HG03045 (cell line): ENCODE measurements at regions not wholly inside any gene's neighbourhood (a gene's known extent, or its start where the extent isn't known, plus 50 kb on each side); places are given as distances from the start of the nearest gene placed in this dataset.

Experiments
- ATAC-seq: cut with Tn5 transposase; IDR thresholded peaks from one replicate; pipeline ENCODE4 v1.9.1; 2021; ENCODE audit warnings: mild to moderate bottlenecking, moderate library complexity; ENCODE audit not compliant: unreplicated experiment

GRCh38 chr17:73947966-73948355 lies 255.5 kb upstream of the RPL38 start:
- ATAC-seq: no peak

GRCh38 chr17:73949903-73950592 lies 253.4 kb upstream of the RPL38 start:
- ATAC-seq: no peak

DNA sequence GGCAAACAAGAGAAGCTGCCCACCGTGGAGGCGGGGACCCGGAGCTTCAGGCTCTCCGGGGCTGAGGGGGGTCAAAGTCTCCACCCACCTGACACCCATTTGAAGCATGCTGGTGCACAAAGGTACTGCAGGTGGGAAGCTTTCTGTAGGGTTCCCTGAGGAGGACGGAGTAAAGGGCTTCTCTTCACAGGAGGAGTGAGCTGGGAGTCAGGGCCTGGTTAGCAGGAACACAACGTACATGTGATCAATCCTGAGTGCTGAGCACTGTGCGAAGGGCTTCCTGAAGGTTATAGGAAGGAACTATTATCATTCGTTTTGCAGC lies 252.9 kb upstream of the RPL38 start:
- no peak for ATAC-seq

DNA sequence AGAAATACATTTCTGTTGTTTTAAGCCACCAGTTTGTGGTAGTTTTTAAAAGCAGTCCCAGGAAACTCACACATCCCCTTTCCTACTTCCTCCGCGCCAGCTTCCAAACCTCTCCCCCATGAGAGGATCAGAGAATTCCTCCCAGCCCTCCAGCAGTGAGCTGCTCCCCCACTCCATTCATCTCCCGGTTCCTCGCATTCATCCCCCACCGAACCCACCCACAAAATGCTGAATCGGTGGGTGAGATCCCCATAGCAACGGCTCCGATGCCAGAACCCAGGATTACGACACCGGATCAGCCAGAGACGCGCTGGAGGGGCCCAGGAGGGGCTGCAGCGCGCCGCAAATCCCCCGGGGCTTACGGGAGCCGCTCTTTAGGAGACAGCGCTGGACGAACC lies 251.4 kb upstream of the RPL38 start:
- no peak for ATAC-seq

GRCh38 chr17:73952480-73953205 lies 250.8 kb upstream of the RPL38 start:
- ATAC-seq: no peak

DNA sequence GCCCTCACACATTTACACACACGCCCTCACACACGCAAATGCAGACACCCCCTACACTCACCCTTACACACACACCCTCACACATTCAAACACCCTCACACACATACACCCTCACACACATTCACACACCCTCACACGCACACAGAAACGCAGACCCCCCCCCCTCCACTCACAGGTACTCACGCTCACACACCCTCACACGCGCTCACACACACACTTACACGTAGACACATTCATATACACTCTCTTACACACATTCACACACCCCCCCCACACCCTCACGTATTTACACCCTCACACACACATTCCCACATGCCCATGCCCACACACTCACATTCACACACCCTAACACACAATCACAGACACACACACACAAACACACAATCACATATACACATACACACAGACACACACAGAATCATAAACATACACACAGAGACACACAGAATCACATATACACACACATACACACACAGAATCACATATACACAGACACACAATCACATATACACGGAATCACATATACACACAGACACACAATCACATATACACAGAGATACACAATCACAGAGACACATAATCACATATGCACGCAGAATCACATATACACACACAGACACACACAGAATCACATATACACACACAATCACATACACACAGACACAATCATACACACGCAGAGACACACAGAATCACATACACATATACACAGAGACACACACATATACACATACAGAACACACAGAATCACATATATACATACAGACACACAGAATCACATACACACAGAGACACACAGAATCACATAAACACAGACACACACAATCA lies 250.1 kb upstream of the RPL38 start:
- no peak for ATAC-seq

DNA sequence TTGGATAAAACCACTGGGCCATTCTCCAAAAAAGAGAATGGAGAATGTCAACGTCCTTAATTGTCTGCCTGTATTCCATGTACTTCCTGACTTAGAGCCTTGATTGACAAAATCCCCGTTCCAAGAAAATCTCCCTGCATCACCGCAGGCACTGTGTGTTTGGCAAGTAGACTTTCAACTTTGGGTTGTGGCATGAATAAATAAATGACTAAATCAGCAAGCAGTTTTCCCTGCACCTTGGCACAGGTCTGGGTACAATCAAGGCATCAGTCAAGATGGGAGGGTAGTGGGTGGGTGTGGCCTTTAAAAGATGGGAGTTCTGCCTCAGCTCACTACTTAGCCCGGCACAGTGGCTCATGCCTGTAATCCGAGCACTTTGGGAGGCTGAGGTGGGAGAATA lies 248.5 kb upstream of the RPL38 start:
- no peak for ATAC-seq

DNA sequence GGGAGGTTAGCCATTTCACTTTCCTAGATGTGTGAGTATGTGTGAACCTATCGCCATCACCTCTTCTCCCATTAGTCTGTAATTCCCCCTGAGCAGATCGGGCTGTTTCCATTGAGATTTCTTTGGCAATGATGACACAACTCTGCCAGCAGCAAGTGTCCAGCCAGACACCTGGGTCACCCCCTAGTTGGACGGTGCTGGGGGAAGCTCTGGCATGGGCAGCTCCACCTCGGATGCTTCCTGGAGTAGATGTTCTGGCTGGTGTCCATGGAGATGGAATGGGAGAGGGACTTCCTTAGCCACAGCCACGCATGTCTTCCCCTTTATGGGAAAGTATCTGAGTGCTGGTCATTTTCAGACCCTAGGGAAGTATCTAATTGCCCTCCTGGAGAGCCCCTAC lies 247.9 kb upstream of the RPL38 start:
- ATAC-seq: no peak

DNA sequence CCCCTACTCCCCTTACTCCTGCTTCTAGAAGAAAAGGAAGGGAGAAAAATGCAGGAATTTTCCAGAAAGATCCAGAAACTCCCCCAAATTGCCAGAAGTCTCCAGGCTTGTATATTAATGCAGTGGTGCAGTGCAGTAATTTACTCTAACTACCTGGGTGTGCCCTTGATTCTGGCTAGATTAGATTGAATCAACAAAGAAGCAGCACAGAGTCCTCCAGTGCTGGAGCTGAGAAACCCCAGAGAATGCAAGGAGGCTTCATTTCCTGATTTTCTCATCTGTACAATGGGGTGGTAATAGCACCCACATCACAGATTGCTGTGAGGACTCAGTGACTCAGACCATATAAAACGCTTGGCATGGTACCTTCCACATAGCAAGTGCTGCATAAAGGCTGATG lies 247.3 kb upstream of the RPL38 start:
- ATAC-seq: no peak

- ATAC-seq: no peak
Observed at GRCh38 chr17:73956595-73957465, 246.6 kb upstream of the RPL38 start.

DNA sequence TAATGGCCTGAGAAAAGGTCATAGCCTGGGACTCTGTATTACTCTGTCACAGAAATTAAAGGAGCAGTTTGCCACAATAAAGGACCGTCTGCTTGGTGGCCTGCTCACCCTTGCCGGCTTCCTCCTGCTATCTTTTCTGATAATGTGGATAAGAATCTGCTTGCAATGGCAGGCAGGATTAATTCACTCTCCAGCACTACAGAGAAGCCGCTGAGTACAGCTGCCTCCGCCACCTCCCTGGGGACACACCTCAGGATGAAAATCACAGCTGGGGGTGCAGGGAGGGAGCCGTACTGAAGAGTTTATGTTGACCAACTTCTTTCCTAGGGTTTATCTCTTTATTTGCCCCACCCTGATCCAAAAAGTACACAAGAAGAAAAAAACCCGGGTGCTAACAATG lies 245.9 kb upstream of the RPL38 start:
- ATAC-seq: no peak

DNA sequence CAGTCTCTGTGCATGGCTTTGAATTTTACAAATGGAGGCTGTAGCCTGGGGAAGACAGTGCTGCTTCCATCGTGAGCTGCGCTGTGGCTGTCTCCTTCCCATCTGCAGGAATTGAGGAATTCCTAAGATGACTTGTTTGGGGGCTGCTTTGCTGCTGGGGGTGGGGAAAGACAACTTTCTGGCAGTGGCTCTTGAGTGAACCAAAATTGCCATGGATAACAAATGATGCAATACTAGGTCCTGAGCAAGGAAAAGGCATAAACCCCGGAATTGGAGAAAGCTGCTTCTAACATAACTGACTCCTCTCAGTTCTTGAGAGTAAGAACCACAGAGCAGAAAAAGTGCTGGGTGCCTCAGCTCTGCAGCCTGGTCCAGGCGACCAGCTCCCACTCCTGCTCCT lies 245.0 kb upstream of the RPL38 start:
- ATAC-seq: no peak

DNA sequence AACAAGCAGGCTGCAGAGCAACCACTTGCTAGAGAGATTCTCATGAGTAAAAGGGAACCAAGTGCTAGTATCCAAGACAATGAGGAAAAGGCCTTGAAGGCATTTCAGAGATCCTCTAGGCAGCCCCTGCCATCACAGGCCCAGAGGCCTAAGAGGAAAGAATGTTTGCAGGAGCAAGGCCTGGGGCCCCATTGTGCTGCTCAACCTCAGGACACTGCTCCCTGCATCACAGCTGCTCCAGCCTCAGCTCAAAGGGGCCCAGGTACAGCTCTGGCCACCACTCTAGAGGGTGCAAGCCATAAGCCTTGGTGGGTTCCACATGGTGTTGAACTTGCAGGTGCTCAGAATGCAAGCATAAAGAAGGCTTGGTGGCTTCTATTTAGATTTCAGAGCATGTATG lies 243.0 kb upstream of the RPL38 start:
- ATAC-seq: no peak

- no peak for ATAC-seq
Observed at GRCh38 chr17:73962308-73962707, 241.2 kb upstream of the RPL38 start.

- ATAC-seq: no peak
Observed at GRCh38 chr17:73968680-73969079, 234.8 kb upstream of the RPL38 start.

DNA sequence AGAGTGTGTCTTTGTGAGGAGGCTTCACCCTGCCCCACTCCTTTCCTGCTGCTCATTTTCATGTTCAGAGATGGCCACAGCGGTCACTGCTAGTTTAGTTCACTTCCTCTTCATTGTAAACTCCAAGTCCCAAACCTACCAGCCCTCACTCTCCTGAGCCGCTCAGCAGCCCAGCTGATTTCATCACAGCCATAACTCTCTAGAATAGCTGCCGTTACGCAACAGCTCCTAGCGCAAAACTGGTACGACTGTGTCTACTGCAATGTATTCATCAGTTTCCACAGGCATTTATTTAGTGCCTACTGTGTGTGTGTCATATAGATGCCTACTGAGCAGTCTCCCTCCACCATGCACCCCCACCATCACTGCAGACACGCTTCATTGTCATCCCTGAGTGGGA lies 233.5 kb upstream of the RPL38 start:
- no peak for ATAC-seq

GRCh38 chr17:73971127-73971526 lies 232.4 kb upstream of the RPL38 start:
- ATAC-seq: no peak

DNA sequence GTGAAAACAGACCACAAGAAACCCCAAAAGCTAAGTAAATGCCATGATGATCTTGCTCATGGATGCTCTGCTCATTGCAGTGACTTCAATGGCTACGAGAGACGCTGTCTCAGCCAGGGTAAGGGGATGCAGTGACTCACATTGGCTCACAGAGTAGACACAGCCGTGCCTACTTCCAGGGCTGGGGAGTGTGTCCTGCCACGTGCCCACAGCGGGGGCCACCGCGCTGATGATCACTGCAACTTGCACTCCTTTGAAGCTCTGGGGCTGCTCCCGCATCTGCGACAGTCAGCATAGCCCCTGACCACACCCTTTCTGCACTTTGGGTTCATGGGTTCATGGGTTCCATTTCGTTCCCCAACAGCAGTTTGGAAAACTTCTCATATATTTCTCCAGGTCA lies 231.4 kb upstream of the RPL38 start:
- no peak for ATAC-seq

DNA sequence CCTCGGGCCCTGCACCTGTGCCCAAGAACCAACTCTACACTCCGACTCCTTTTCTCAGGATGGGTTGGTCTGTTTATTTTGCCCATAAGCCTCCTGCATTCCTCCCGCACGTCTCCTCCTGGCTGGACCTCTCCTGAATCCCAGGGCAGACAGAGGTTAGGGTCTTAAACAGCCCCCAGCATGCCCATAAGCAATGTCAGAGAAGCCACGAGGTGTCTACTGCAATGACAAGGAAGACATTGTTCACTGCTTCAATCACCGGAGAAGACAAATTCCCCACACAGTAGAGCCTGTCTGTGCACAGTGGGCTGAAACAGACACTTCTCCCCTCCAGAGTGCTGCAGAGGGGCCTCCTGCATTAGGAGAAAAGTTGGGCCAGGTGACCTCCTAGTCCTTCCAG lies 230.6 kb upstream of the RPL38 start:
- no peak for ATAC-seq

DNA sequence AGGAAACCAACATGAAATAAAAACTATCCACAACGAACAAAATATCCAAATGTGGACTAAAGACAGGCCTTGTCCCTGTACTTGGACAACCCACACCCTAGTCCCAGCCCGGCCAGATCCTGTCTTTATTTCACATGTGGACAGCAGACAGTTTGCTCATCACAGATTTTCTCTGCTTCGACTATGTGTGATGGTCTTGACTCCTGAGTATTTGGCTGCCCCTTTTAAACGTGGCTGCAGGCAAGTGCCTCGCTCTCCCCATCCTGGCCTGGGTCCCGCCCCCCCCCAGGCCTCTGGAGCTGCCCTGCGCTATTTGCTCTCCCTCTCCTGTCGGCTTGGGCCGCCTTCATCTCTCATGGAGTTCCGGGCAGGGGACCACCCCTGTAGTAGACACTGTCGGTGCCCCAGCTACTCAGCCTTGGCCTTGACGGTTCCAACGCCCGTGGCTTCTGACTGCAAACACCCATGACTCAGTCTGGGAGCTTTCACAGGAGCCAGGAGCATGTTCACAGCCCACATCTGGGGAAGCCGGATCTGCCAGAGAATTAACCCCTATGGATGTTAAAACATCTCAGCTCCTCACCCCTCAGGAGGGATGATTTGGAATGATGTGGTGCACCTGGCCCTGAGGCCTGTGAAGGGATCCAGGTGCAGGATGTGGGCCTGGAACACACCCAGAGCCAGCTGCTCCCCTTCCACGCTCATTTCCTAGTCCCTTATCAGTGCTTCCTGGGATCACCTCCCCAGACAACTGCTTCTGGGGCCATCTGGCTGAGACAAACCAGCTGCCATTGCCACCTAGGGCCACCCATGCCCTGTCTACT lies 229.7 kb upstream of the RPL38 start:
- ATAC-seq: no peak
